GM12878 (cell line): ENCODE measurements at regions not wholly inside any gene's neighbourhood (a gene's known extent, or its start where the extent isn't known, plus 50 kb on each side); places are given as distances from the start of the nearest gene placed in this dataset.

ENCODE experiments used
- ATAC-seq: fragments of 200-7000 bp; cut with Tn5 transposase; 3 replicates; pipeline ENCODE4 v1.9.1; 2020; ENCODE audit warnings: mild to moderate bottlenecking, moderate library complexity
- BruUV-seq: library from RNA; stranded (reverse); fragments of 400-500 nt; replicated peaks from 2 replicates; lab custom pipeline; 2021; lab: Mats Ljungman, UMichigan
- CTCF ChIA-PET: fragments of 300-600 bp; sonication (Branson Sonifier 250); formaldehyde crosslinking; extraction: SDS; loops from one replicate; lab custom pipeline; 2021; ENCODE audit warnings: inconsistent platforms; lab: Yijun Ruan, JAX
- POLR2A ChIA-PET: fragments of 350-600 bp; formaldehyde crosslinking; extraction: SDS; loops from one replicate; lab custom pipeline; 2021; ENCODE audit warnings: inconsistent platforms; lab: Charles Lee
- RAD21 ChIA-PET: fragments of 300-600 bp; sonication (Branson Sonifier 250); formaldehyde crosslinking; loops from one replicate; lab custom pipeline; 2023; ENCODE audit warnings: antibody characterized with exemption; ENCODE audit not compliant: unreplicated experiment; lab: Charles Lee
- SMC1A ChIA-PET: fragments of 300-600 bp; sonication (Branson Sonifier 250); formaldehyde crosslinking; loops from one replicate; lab custom pipeline; 2023; ENCODE audit not compliant: unreplicated experiment, uncharacterized antibody; lab: Charles Lee
- DNase-seq: peaks from one replicate; pipeline ENCODE4 v3.0.0-alpha.2; 2011; ENCODE audit warnings: low read depth, low spot score
- FAIRE-seq: peaks from 3 replicates; lab custom pipeline; 2011; peaks lifted over from hg19 to GRCh38; lab: Jason Lieb, UNC
- H2AFZ ChIP-seq: 2 replicates; pipeline ENCODE4 v1.6.0; 2011; ENCODE audit warnings: low read depth, low read length, control low read depth; ENCODE audit not compliant: control insufficient read depth
- H3K27ac ChIP-seq: 2 replicates; pipeline ENCODE4 v1.5.1; 2011; ENCODE audit warnings: control low read depth; ENCODE audit not compliant: control insufficient read depth, insufficient read depth
- H3K27me3 ChIP-seq, 2 experiments: replicated peaks in 1 of 2; 2 replicates each; pipeline versions ENCODE4 v1.6.0 to v1.6.1; 2011; ENCODE audit warnings: low read length in 1 of 2; ENCODE audit not compliant: control insufficient read depth in 2 of 2, insufficient read depth in 2 of 2
- H3K36me3 ChIP-seq, 2 experiments: 2 replicates each; pipeline ENCODE4 v1.5.1; 2011; ENCODE audit warnings: low read length in 1 of 2; ENCODE audit not compliant: control insufficient read depth in 2 of 2, insufficient read depth in 2 of 2
- H3K4me1 ChIP-seq: 2 replicates; pipeline ENCODE4 v1.6.1; 2011; ENCODE audit warnings: mild to moderate bottlenecking, low read length, moderate library complexity, mixed read lengths; ENCODE audit not compliant: control insufficient read depth, insufficient read depth
- H3K4me2 ChIP-seq: 2 replicates; pipeline ENCODE4 v1.6.0; 2011; ENCODE audit warnings: control low read depth; ENCODE audit not compliant: control insufficient read depth, insufficient read depth
- H3K4me3 ChIP-seq: fragments of 200-600 bp; sonication (generic); 2 replicates; pipeline ENCODE4 v1.5.1; 2016
- H3K79me2 ChIP-seq: 2 replicates; pipeline ENCODE4 v1.6.0; 2011; ENCODE audit warnings: low read length; ENCODE audit not compliant: control insufficient read depth, insufficient read depth
- H3K9ac ChIP-seq: 2 replicates; pipeline ENCODE4 v1.8.0; 2011; ENCODE audit warnings: low read length, control low read depth, mixed read lengths; ENCODE audit not compliant: control insufficient read depth, insufficient read depth
- H3K9me3 ChIP-seq: replicated peaks from 3 replicates; pipeline ENCODE4 v1.5.1; 2011; ENCODE audit warnings: mild to moderate bottlenecking, low read length; ENCODE audit not compliant: control insufficient read depth, insufficient read depth
- H4K20me1 ChIP-seq: 2 replicates; pipeline ENCODE4 v1.6.0; 2011; ENCODE audit not compliant: control insufficient read depth, insufficient read depth
- CTCF ChIP-seq, 3 experiments: IDR thresholded peaks in 2 of 3; conservative IDR thresholded peaks in 1 of 3; 2 replicates each; pipeline ENCODE4 v1.5.1; 2011; ENCODE audit warnings: low read depth in 3 of 3, low read length in 3 of 3, mild to moderate bottlenecking in 3 of 3, control low read depth in 2 of 3, moderate library complexity in 2 of 3, inconsistent platforms in 1 of 3, mixed read lengths in 1 of 3; ENCODE audit not compliant: control insufficient read depth in 2 of 3, insufficient read depth in 1 of 3; ENCODE audit errors: extremely low read depth in 1 of 3
- KDM1A ChIP-seq: fragments of 200-600 bp; sonication (generic); IDR thresholded peaks from 2 replicates; pipeline ENCODE4 v1.6.1; 2016; ENCODE audit warnings: borderline replicate concordance
- PBX3 ChIP-seq: IDR thresholded peaks from 2 replicates; pipeline ENCODE4 v1.6.1; 2011; ENCODE audit warnings: mild to moderate bottlenecking, low read depth, low read length, moderate library complexity; ENCODE audit not compliant: insufficient replicate concordance
- RAD21 ChIP-seq: IDR thresholded peaks from 2 replicates; pipeline ENCODE4 v1.6.1; 2011; ENCODE audit warnings: mild to moderate bottlenecking, low read depth, low read length, moderate library complexity; ENCODE audit not compliant: insufficient read depth
- RUNX3 ChIP-seq: IDR thresholded peaks from 2 replicates; pipeline ENCODE4 v1.6.1; 2012; ENCODE audit warnings: low read length, inconsistent platforms
- SMC3 ChIP-seq: IDR thresholded peaks from 2 replicates; pipeline ENCODE4 v1.6.1; 2011; ENCODE audit warnings: low read length, improper control_type of control experiment, borderline replicate concordance
- ZNF622 ChIP-seq: fragments of 450-650 bp; IDR thresholded peaks from 2 replicates; pipeline ENCODE4 v1.6.1; 2017; ENCODE audit warnings: mild to moderate bottlenecking, inconsistent platforms
- WGBS: methylation state at CpG from one replicate; pipeline ENCODE4 v1.1.6; 2016; ENCODE audit warnings: low lambda C conversion rate; ENCODE audit not compliant: insufficient replicate concordance, insufficient coverage; ENCODE audit errors: missing lambda C conversion rate; 5-methylcytosine and 5-hydroxymethylcytosine counted together
- in situ Hi-C: fragments of 300-500 bp; cut with MboI; formaldehyde crosslinking; loops from 9 replicates; pipeline ENCODE4 v1.14.3; 2018; ENCODE audit warnings: mixed read lengths
- intact Hi-C: fragments of 100-400 bp; cut with micrococcal nuclease; formaldehyde crosslinking; loops from one replicate; pipeline ENCODE4 v1.14.2; 2022; ENCODE audit not compliant: unreplicated experiment

DNA sequence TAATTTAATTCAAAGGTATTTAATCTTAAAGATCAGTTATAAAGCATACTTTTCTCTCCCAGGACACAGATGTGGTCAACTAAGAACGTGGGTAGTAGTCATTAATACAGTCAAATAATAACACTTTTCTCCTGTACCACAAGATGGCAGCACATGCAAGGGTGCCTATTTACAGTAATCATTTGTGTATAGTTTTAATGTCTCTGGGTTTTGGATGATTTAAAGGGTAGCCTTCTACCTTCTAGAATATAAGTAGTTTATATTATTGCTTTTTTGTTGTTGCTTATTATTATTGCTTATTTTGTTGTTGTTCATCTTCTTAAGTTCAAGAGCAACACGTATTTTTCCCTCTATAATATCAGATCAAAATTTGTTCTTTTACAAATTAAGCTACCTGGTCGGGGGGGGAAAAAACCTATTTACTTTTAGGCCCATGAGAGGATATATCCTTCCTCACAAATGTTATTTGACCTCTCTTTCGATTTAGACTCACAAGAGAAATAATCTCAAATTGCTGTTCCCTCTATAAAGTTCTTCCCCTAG is 59.6 kb upstream of the SLC27A6 start:
- ChIA-PET SMC1A (interaction anchor here (0.6 to 3.0 kb wide), 9 partner anchors 96 to 571 kb away, joined by 3 to 15 read pairs (median 3); partner anchors contain the start of gene ISOC1), POLR2A (no interaction called here)
- H3K4me1 ChIP-seq, result no peaks in the 10 kb centered on the region
- no peaks in the 10 kb centered on the region for H3K79me2 ChIP-seq
- WGBS, result 6% methylated on average over 4 of the region's 4 CpGs
- TF ChIP-seq SMC3, result peak; percentile 80
- TF ChIP-seq ZNF622, result no peak
- TF ChIP-seq RAD21, result peak; percentile 89
- no peak for TF ChIP-seq KDM1A
- TF ChIP-seq CTCF (IDR thresholded peaks at IDR 0.05 in 2 of 3, conservative IDR thresholded peaks at IDR 0.05 in 1 of 3; ENCODE audit: control insufficient read depth in 2 of 3, extremely low read depth in 1 of 3, insufficient read depth in 1 of 3, low read depth in 3 of 3, low read length in 3 of 3), result peak; percentile 63 to 84 (median 64); a peak in 5 of 6 replicates
- TF ChIP-seq PBX3, result no peak
- 0 out of 2 replicates have a peak, but pooled peaks have one; percentile 13 for TF ChIP-seq RUNX3
- TF ChIP-seq, all 136 proteins: peak for 4
- ATAC-seq, result peak; percentile 95
- intact Hi-C loops (loop anchor here (1.0 to 2.0 kb wide), 3 partner anchors 229 to 863 kb away; no protein-coding TSS in a partner anchor), in situ Hi-C loops (loop anchor here (5.0 to 10.0 kb wide), 2 partner anchors 222 to 869 kb away; no protein-coding TSS in a partner anchor)
- H3K27me3 ChIP-seq, result no peaks in the 10 kb centered on the region
- no peak overlapping the region for H2AFZ ChIP-seq
- BruUV-seq, result no TSS peak
- no peak overlapping the region for H3K4me3 ChIP-seq
- H3K9ac ChIP-seq, result no peak overlapping the region
- H3K36me3 ChIP-seq, result no peaks in the 10 kb centered on the region
- H3K27ac ChIP-seq, result no peak overlapping the region
- no peak overlapping the region for H3K4me2 ChIP-seq
- no peaks in the 10 kb centered on the region for H4K20me1 ChIP-seq
- ChIA-PET RAD21 (interaction anchor here (0.7 to 2.6 kb wide), 5 partner anchors 191 to 288 kb away, joined by 3 to 20 read pairs (median 4); no protein-coding TSS in a partner anchor), CTCF (interaction anchor here (0.6 to 3.8 kb wide), 22 partner anchors 8 to 864 kb away, joined by 3 to 56 read pairs (median 4); partner anchors contain the start of gene ISOC1)
- no peaks in the 10 kb centered on the region for H3K9me3 ChIP-seq
- DNase-seq, result no peak
- FAIRE-seq, result peak; percentile 88
